ENCODE measurements at regions not wholly inside any gene's neighbourhood (a gene's known extent, or its start where the extent isn't known, plus 50 kb on each side); places are given as distances from the start of the nearest gene placed in this dataset.

DNA sequence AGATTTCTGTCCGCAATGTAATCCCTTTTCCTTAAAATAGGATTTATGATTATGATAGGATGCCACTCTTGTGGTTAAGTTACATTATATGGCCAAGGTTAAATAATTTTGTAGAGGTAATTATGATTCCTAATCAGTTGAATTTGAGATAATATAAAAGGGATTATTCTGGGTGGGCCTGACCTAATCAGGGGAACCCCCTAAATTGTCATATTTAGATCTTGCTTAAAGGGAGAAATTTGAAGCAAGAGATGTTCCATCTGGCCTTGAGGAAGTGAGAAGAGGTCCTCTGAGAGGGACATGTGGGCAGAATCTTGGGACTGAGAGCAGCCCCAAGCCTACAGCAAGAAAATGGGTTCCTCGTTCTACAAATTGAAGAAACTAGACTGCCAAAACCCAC, 1550.1 kb upstream of the TENM4 start:
- TF ChIP-seq, protein P1, sequence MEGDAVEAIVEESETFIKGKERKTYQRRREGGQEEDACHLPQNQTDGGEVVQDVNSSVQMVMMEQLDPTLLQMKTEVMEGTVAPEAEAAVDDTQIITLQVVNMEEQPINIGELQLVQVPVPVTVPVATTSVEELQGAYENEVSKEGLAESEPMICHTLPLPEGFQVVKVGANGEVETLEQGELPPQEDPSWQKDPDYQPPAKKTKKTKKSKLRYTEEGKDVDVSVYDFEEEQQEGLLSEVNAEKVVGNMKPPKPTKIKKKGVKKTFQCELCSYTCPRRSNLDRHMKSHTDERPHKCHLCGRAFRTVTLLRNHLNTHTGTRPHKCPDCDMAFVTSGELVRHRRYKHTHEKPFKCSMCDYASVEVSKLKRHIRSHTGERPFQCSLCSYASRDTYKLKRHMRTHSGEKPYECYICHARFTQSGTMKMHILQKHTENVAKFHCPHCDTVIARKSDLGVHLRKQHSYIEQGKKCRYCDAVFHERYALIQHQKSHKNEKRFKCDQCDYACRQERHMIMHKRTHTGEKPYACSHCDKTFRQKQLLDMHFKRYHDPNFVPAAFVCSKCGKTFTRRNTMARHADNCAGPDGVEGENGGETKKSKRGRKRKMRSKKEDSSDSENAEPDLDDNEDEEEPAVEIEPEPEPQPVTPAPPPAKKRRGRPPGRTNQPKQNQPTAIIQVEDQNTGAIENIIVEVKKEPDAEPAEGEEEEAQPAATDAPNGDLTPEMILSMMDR (IDR thresholded peaks at IDR 0.05; ENCODE audit: unreplicated experiment): no peak
- intact Hi-C loops (cut with micrococcal nuclease): no loop called here
- Mint-ChIP-seq H3K4me3 (ENCODE audit: unreplicated experiment) (no peak overlapping the region), H3K36me3 (ENCODE audit: insufficient read depth, unreplicated experiment) (no peaks in the 10 kb centered on the region), H3K27me3 (ENCODE audit: insufficient read depth, unreplicated experiment) (no peaks in the 10 kb centered on the region), H3K4me1 (ENCODE audit: insufficient read depth, unreplicated experiment) (peaks cover 5% of the 10 kb centered on the region), H3K9me3 (ENCODE audit: unreplicated experiment) (no peaks in the 10 kb centered on the region), H3K27ac (ENCODE audit: low read depth, unreplicated experiment) (no peak overlapping the region)
- ChIA-PET POLR2A (no interaction called here), CTCF (no interaction called here)
- no TSS peak for BruUV-seq (replicated peaks)
- no peak for DNase-seq (ENCODE audit: unreplicated experiment)

DNA sequence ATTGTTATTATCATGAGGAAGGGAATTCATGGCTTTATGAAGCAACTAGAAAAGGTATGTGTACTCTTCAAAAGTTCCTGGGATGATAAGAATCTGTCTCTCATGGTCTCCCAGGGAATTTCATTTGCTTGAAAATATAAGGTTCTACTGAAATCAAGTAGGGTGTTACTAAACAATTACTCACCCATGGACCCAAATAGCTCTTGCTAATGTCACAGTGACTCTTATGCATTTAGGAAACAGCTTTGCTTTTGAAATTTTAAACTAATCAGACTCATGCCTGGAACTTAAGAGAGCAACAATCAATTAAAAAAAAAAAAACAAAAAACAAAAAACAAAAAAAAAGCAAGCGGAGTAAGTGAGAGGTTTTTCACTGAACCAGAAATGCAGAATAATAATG, 1546.3 kb upstream of the TENM4 start:
- no peaks in the 10 kb centered on the region for H3K4me1 Mint-ChIP-seq (ENCODE audit: insufficient read depth, unreplicated experiment)

DNA sequence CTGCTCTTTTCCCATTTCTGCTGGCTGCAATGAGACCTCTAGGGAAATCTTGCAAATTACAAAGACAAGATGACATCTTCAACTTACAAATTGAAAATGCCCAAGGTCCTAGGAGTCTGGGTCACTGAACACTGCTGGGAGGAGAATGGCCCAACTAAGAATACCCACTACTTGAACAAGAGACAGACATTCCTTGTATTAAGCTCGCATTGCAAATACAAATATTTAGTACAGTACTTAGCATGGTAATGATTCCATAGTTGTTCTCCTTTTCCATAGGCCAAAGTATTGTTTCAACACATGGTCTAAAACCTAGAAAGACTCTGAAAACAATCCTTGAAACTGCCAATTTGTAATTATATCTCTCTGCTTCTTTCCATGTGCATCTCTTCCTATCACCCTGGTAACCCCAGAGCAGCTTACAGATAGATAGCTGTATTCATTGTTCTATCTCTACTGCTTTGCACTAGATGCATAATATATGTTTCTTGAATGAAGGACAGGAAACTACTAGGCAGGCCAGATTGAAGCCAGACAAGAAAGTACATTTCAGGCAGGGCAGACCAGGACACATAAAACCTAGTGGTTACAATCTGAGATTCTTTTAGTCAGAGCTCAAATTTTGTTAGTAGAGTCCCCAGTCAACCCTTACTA, 1545.7 kb upstream of the TENM4 start:
- CTCF ChIA-PET: interaction anchor here (0.7 to 0.9 kb wide), 3 partner anchors 17 to 1729 kb away, joined by 3 to 4 read pairs (median 3); no protein-coding TSS in a partner anchor
- POLR2A ChIA-PET: no interaction called here
- H3K27ac Mint-ChIP-seq (ENCODE audit: low read depth, unreplicated experiment): no peak overlapping the region
- DNase-seq (ENCODE audit: unreplicated experiment): no peak
- H3K27me3 Mint-ChIP-seq (ENCODE audit: insufficient read depth, unreplicated experiment): no peaks in the 10 kb centered on the region
- TF ChIP-seq, protein P1 (IDR thresholded peaks at IDR 0.05; ENCODE audit: unreplicated experiment): no peak
- BruUV-seq (replicated peaks): no TSS peak
- intact Hi-C loops (cut with micrococcal nuclease): no loop called here
- no peak overlapping the region for H3K4me3 Mint-ChIP-seq (ENCODE audit: unreplicated experiment)
- no peaks in the 10 kb centered on the region for H3K4me1 Mint-ChIP-seq (ENCODE audit: insufficient read depth, unreplicated experiment)
- no peaks in the 10 kb centered on the region for H3K36me3 Mint-ChIP-seq (ENCODE audit: insufficient read depth, unreplicated experiment)
- no peaks in the 10 kb centered on the region for H3K9me3 Mint-ChIP-seq (ENCODE audit: unreplicated experiment)

More for the DNA sequence above, 1546.3 kb upstream of the TENM4 start:
- TF ChIP-seq, protein P1 (IDR thresholded peaks at IDR 0.05; ENCODE audit: unreplicated experiment): no peak
- intact Hi-C loops (cut with micrococcal nuclease): no loop called here
- ChIA-PET CTCF (interaction anchor here (0.7 to 0.9 kb wide), 2 partner anchors 17 to 24 kb away, joined by 3 to 4 read pairs; no protein-coding TSS in a partner anchor), POLR2A (no interaction called here)
- no peaks in the 10 kb centered on the region for H3K27me3 Mint-ChIP-seq (ENCODE audit: insufficient read depth, unreplicated experiment)
- no peak overlapping the region for H3K4me3 Mint-ChIP-seq (ENCODE audit: unreplicated experiment)
- H3K36me3 Mint-ChIP-seq (ENCODE audit: insufficient read depth, unreplicated experiment): no peaks in the 10 kb centered on the region
- no peak for DNase-seq (ENCODE audit: unreplicated experiment)
- H3K9me3 Mint-ChIP-seq (ENCODE audit: unreplicated experiment): no peaks in the 10 kb centered on the region
- H3K27ac Mint-ChIP-seq (ENCODE audit: low read depth, unreplicated experiment): no peak overlapping the region
- no TSS peak for BruUV-seq (replicated peaks)

DNA sequence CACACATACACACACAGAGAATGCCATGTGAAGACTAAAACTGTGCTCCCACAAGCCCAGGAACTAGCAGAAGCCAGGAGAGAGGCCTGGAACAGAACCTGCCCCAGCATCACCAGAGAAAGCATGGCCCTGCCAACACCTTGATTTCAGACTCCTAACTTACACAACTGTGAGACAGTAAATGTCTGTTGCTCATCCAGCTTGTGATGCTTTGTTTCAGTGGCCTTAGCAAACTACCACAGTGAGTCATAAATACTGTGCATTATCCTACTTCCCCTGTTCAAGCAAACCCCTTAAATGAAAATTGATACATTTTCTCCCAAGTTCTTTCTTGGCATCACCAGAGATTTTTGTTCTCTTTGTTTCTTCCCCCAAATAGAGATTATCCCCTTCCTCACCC, 1539.4 kb upstream of the TENM4 start:
- peak; percentile 81 for DNase-seq (ENCODE audit: unreplicated experiment)
- H3K4me3 Mint-ChIP-seq (ENCODE audit: unreplicated experiment): no peak overlapping the region
- intact Hi-C loops (cut with micrococcal nuclease): no loop called here
- ChIA-PET CTCF (no interaction called here), POLR2A (no interaction called here)
- TF ChIP-seq, protein P1 (IDR thresholded peaks at IDR 0.05; ENCODE audit: unreplicated experiment): no peak
- no peaks in the 10 kb centered on the region for H3K27me3 Mint-ChIP-seq (ENCODE audit: insufficient read depth, unreplicated experiment)
- H3K9me3 Mint-ChIP-seq (ENCODE audit: unreplicated experiment): no peaks in the 10 kb centered on the region
- H3K27ac Mint-ChIP-seq (ENCODE audit: low read depth, unreplicated experiment): peak overlapping the region; percentile 28
- peaks cover 9% of the 10 kb centered on the region for H3K4me1 Mint-ChIP-seq (ENCODE audit: insufficient read depth, unreplicated experiment)
- H3K36me3 Mint-ChIP-seq (ENCODE audit: insufficient read depth, unreplicated experiment): no peaks in the 10 kb centered on the region
- no TSS peak for BruUV-seq (replicated peaks)

Measured in MCF 10A (cell line).